HepG2 (cell line): ENCODE measurements at regions not wholly inside any gene's neighbourhood (a gene's known extent, or its start where the extent isn't known, plus 50 kb on each side); places are given as distances from the start of the nearest gene placed in this dataset.

Source experiments
- ATAC-seq: fragments of 200-7000 bp; cut with Tn5 transposase; 3 replicates; pipeline ENCODE4 v1.9.1; 2020; ENCODE audit warnings: mild to moderate bottlenecking, moderate library complexity
- BruUV-seq: library from RNA; stranded (reverse); fragments of 400-500 nt; replicated peaks from 2 replicates; lab custom pipeline; 2021; lab: Mats Ljungman, UMichigan
- CTCF ChIA-PET: fragments of 300-600 bp; formaldehyde crosslinking; extraction: SDS; loops from one replicate; lab custom pipeline; 2021; ENCODE audit warnings: low total read pairs, inconsistent platforms, low intra/inter-chr PET ratio; lab: Yijun Ruan, JAX
- POLR2A ChIA-PET: fragments of 350-600 bp; sonication (Branson Sonifier 250); formaldehyde crosslinking; loops from one replicate; lab custom pipeline; 2020; ENCODE audit warnings: antibody characterized with exemption, inconsistent platforms; lab: Yijun Ruan, JAX
- DNase-seq: peaks from one replicate; pipeline ENCODE4 v3.0.0-alpha.2; 2015; ENCODE audit warnings: low spot score
- FAIRE-seq: peaks from 3 replicates; lab custom pipeline; 2011; peaks lifted over from hg19 to GRCh38; lab: Jason Lieb, UNC
- H2AFZ ChIP-seq: one replicate; pipeline ENCODE4 v1.6.1; 2011; ENCODE audit warnings: low read length, inconsistent platforms
- H3K27ac ChIP-seq: fragments of 300-600 bp; 3 replicates; pipeline ENCODE4 v1.8.0; 2011; ENCODE audit warnings: mixed run types, mild to moderate bottlenecking, mixed read lengths, low read length, inconsistent platforms; ENCODE audit not compliant: insufficient read depth; ENCODE audit errors: extremely low read length
- H3K27me3 ChIP-seq, 2 experiments: fragments of 200-600 bp in 1 of 2; 2 replicates in 1 of 2; 3 replicates in 1 of 2; pipeline versions ENCODE4 v1.6.0 to v1.8.0; 2011; ENCODE audit warnings: low read length in 2 of 2, mild to moderate bottlenecking in 2 of 2, moderate library complexity in 2 of 2, inconsistent platforms in 1 of 2; ENCODE audit not compliant: insufficient read depth in 2 of 2, control insufficient read depth in 1 of 2
- H3K36me3 ChIP-seq, 2 experiments: fragments of 200-600 bp in 1 of 2; replicated peaks in 1 of 2; 2 replicates in 1 of 2; 3 replicates in 1 of 2; pipeline versions ENCODE4 v1.5.1 to v1.8.0; 2011; ENCODE audit warnings: low read length in 2 of 2, inconsistent platforms in 1 of 2; ENCODE audit not compliant: insufficient read depth in 2 of 2, control insufficient read depth in 1 of 2
- H3K4me1 ChIP-seq: 2 replicates; pipeline ENCODE4 v1.5.1; 2012; ENCODE audit warnings: low read length, inconsistent platforms; ENCODE audit not compliant: insufficient read depth
- H3K4me2 ChIP-seq: 2 replicates; pipeline ENCODE4 v1.6.0; 2011; ENCODE audit warnings: low read depth, low read length, inconsistent platforms
- H3K4me3 ChIP-seq, 3 experiments: fragments of 200-600 bp in 1 of 3; sonication (generic), shearing (Covaris generic) in 1 of 3; replicated peaks in 1 of 3; 2 replicates each; pipeline ENCODE4 v1.5.1; 2011 to 2016; ENCODE audit warnings: low read length in 3 of 3, inconsistent platforms in 2 of 3, low read depth in 2 of 3, mild to moderate bottlenecking in 2 of 3, control low read depth in 1 of 3, mixed read lengths in 1 of 3; ENCODE audit not compliant: insufficient read depth in 1 of 3
- H3K79me2 ChIP-seq: one replicate; pipeline ENCODE4 v1.6.1; 2011; ENCODE audit warnings: low read length, inconsistent platforms; ENCODE audit not compliant: insufficient read depth
- H3K9ac ChIP-seq: 2 replicates; pipeline ENCODE4 v1.6.0; 2011; ENCODE audit warnings: mild to moderate bottlenecking, low read depth, low read length, inconsistent platforms; ENCODE audit not compliant: insufficient read depth
- H3K9me3 ChIP-seq: 2 replicates; pipeline ENCODE4 v1.5.1; 2012; ENCODE audit warnings: mild to moderate bottlenecking, low read length
- H4K20me1 ChIP-seq: 2 replicates; pipeline ENCODE4 v1.6.0; 2011; ENCODE audit warnings: inconsistent platforms, mild to moderate bottlenecking, low read length, moderate library complexity; ENCODE audit not compliant: insufficient read depth
- BORCS8-MEF2B ChIP-seq: sonication (generic); formaldehyde crosslinking; IDR thresholded peaks from 2 replicates; pipeline ENCODE4 v1.8.0; 2022; ENCODE audit warnings: mild to moderate bottlenecking, missing genetic modification reagents
- HOXA7 ChIP-seq: sonication (generic); formaldehyde crosslinking; IDR thresholded peaks from 2 replicates; pipeline ENCODE4 v1.8.1; 2022; ENCODE audit warnings: mild to moderate bottlenecking, missing genetic modification reagents, moderate library complexity
- KAT2B ChIP-seq: fragments of 150-350 bp; IDR thresholded peaks from 2 replicates; pipeline ENCODE4 v1.6.1; 2014; ENCODE audit warnings: low read depth, low read length, borderline replicate concordance
- ZFP41 ChIP-seq: sonication (generic); formaldehyde crosslinking; IDR thresholded peaks from 2 replicates; pipeline ENCODE4 v1.4.0; 2020; ENCODE audit warnings: mild to moderate bottlenecking, missing genetic modification reagents, borderline replicate concordance
- ZNF224 ChIP-seq: sonication (generic); formaldehyde crosslinking; IDR thresholded peaks from 2 replicates; pipeline ENCODE4 v1.5.0; 2020; ENCODE audit warnings: mild to moderate bottlenecking, missing genetic modification reagents
- ZNF235 ChIP-seq: sonication (generic); formaldehyde crosslinking; IDR thresholded peaks from 2 replicates; pipeline ENCODE4 v1.8.1; 2023; ENCODE audit warnings: mild to moderate bottlenecking, missing genetic modification reagents, borderline replicate concordance
- WGBS: methylation state at CpG from one replicate; pipeline ENCODE4 v1.1.6; 2017; ENCODE audit warnings: low lambda C conversion rate; 5-methylcytosine and 5-hydroxymethylcytosine counted together
- in situ Hi-C: cut with HindIII; loops from 2 replicates; pipeline ENCODE4 v1.10.0; 2017; ENCODE audit warnings: low pct_unique_long_range_greater_than_20kb; ENCODE audit not compliant: extremely low pct_ligation_motif_present
- intact Hi-C: fragments of 100-400 bp; cut with micrococcal nuclease; formaldehyde crosslinking; loops from one replicate; pipeline ENCODE4 v1.10.0; 2022; ENCODE audit not compliant: unreplicated experiment
- TF ChIP-seq, protein P1 (sequence below): sonication (generic); formaldehyde crosslinking; IDR thresholded peaks from 2 replicates; pipeline ENCODE4 v1.4.0; 2020; ENCODE audit warnings: mild to moderate bottlenecking, missing genetic modification reagents
- TF ChIP-seq, protein P2 (sequence below): sonication (generic); formaldehyde crosslinking; IDR thresholded peaks from 2 replicates; pipeline ENCODE4 v1.4.0; 2020; ENCODE audit warnings: missing genetic modification reagents, mild to moderate bottlenecking, borderline replicate concordance
- TF ChIP-seq, protein P3 (sequence below): sonication (generic); formaldehyde crosslinking; IDR thresholded peaks from 2 replicates; pipeline ENCODE4 v1.4.0; 2020; ENCODE audit warnings: missing genetic modification reagents, mild to moderate bottlenecking, borderline replicate concordance

DNA sequence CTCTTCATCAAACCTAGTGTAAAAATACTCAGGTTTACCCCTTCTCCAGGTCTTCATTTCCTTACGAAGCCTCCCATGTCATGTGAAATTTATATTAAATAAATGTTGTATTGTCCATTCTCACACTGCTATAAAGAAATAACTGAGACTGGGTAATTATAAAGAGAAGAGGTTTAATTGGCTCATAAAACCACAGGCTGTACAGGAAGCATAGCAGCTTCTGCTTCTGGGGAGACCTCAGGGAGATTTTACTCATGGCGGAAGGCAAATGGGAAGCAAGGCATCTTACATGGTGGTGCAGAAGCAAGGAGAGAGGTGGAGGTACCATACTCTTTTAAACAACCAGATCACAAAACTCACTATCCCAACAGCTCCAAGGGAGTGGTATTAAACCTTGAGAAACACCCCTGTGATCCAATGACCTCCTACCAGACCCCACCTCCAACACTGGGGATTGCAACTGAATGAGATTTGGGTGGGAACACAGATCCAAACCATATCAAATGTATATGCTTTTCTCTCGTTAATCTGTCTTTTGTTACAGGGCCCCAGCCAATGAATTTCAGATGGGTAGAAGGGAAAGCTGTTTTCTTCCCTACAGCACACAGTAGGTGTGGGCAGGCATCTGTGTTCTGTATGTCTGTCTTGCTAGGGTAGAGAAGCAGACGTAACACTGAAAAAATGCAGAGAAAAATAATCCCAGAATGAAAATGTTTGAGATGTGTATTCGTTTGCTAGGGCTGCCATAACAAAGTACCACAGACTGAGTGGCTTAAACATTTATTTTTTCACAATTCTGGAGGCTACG is 88.0 kb upstream of the BTN3A2 start:
- no peak for ATAC-seq
- FAIRE-seq = no peak
- Histone ChIP-seq H3K9ac (no peak overlapping the region), H3K4me3 (no peak overlapping the region), H3K27ac (no peak overlapping the region), H3K27me3 (peaks cover 4 to 22% of the 10 kb centered on the region in 2 experiments; a peak in 2 of 5 replicates), H3K79me2 (no peaks in the 10 kb centered on the region), H3K4me2 (no peak overlapping the region), H3K36me3 (no peaks in the 10 kb centered on the region), H2AFZ (no peak overlapping the region), H4K20me1 (no peaks in the 10 kb centered on the region), H3K4me1 (peaks cover 33% of the 10 kb centered on the region), H3K9me3 (no peaks in the 10 kb centered on the region)
- TF ChIP-seq, protein P1, sequence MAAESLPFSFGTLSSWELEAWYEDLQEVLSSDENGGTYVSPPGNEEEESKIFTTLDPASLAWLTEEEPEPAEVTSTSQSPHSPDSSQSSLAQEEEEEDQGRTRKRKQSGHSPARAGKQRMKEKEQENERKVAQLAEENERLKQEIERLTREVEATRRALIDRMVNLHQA = no peak
- no peak for TF ChIP-seq ZNF224 (CRISPR knock-in tag)
- TF ChIP-seq KAT2B = no peak
- no peak for TF ChIP-seq BORCS8-MEF2B
- no peak for TF ChIP-seq HOXA7 (CRISPR knock-in tag)
- no peak for TF ChIP-seq ZFP41 (CRISPR knock-in tag)
- TF ChIP-seq, protein P2, sequence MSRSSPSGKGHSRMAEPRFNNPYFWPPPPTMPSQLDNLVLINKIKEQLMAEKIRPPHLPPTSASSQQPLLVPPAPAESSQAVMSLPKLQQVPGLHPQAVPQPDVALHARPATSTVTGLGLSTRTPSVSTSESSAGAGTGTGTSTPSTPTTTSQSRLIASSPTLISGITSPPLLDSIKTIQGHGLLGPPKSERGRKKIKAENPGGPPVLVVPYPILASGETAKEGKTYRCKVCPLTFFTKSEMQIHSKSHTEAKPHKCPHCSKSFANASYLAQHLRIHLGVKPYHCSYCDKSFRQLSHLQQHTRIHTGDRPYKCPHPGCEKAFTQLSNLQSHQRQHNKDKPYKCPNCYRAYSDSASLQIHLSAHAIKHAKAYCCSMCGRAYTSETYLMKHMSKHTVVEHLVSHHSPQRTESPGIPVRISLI = no peak
- TF ChIP-seq, protein P3, sequence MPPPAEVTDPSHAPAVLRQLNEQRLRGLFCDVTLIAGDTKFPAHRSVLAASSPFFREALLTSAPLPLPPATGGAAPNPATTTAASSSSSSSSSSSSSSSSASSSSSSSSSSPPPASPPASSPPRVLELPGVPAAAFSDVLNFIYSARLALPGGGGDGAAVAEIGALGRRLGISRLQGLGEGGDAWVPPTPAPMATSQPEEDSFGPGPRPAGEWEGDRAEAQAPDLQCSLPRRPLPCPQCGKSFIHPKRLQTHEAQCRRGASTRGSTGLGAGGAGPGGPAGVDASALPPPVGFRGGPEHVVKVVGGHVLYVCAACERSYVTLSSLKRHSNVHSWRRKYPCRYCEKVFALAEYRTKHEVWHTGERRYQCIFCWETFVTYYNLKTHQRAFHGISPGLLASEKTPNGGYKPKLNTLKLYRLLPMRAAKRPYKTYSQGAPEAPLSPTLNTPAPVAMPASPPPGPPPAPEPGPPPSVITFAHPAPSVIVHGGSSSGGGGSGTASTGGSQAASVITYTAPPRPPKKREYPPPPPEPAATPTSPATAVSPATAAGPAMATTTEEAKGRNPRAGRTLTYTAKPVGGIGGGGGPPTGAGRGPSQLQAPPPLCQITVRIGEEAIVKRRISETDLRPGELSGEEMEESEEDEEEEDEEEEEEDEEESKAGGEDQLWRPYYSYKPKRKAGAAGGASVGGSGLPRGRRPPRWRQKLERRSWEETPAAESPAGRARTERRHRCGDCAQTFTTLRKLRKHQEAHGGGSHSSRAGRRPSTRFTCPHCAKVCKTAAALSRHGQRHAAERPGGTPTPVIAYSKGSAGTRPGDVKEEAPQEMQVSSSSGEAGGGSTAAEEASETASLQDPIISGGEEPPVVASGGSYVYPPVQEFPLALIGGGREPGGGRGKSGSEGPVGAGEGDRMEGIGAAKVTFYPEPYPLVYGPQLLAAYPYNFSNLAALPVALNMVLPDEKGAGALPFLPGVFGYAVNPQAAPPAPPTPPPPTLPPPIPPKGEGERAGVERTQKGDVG (CRISPR knock-in tag) = no peak
- no peak for TF ChIP-seq ZNF235 (CRISPR knock-in tag)
- in situ Hi-C loops = no loop called here
- ChIA-PET POLR2A (no interaction called here), CTCF (no interaction called here)
- 46% methylated on average over 6 of the region's 6 CpGs for WGBS
- DNase-seq = no peak
- no TSS peak for BruUV-seq
- intact Hi-C loops = no loop called here
